Erythroblast (primary cell): ENCODE measurements at regions not wholly inside any gene's neighbourhood (a gene's known extent, or its start where the extent isn't known, plus 50 kb on each side); places are given as distances from the start of the nearest gene placed in this dataset.

Experiments used
- GATA1 ChIP-seq: IDR thresholded peaks from 2 replicates; pipeline ENCODE4 v1.6.1; 2011; ENCODE audit warnings: low read depth, mild to moderate bottlenecking, control low read depth, low read length, moderate library complexity
- POLR2A ChIP-seq: IDR thresholded peaks from 2 replicates; pipeline ENCODE4 v1.6.1; 2011; ENCODE audit warnings: mild to moderate bottlenecking, low read length

GRCh38 chr10:90407131-90407530, 450.7 kb downstream of the HTR7 start:
- TF ChIP-seq POLR2A, result no peak
- TF ChIP-seq GATA1, result no peak
